ENCODE measurements at regions not wholly inside any gene's neighbourhood (a gene's known extent, or its start where the extent isn't known, plus 50 kb on each side); places are given as distances from the start of the nearest gene placed in this dataset.

- H4K20me1 ChIP-seq (ENCODE audit: low read length) = no peaks in the 10 kb centered on the region
- 0 out of 2 replicates have a peak, but pooled peaks cover 4% of the 10 kb centered on the region for H3K9me3 ChIP-seq (ENCODE audit: low read length)
- ChIA-PET CTCF (no interaction called here), POLR2A (ENCODE audit: unreplicated experiment) (no interaction called here)
- H3K4me3 ChIP-seq (ENCODE audit: low read length) = no peak overlapping the region
- H3K27me3 ChIP-seq (ENCODE audit: low read length) = no peaks in the 10 kb centered on the region
- intact Hi-C loops (cut with micrococcal nuclease) = no loop called here
- no peak for ATAC-seq
- TF ChIP-seq EZH2 (IDR thresholded peaks at IDR 0.05; ENCODE audit: low read length, unreplicated experiment) (no peak), EZH2phosphoT487 (IDR thresholded peaks at IDR 0.05; ENCODE audit: borderline replicate concordance, low read length) (no peak)
- TF ChIP-seq, protein P1, sequence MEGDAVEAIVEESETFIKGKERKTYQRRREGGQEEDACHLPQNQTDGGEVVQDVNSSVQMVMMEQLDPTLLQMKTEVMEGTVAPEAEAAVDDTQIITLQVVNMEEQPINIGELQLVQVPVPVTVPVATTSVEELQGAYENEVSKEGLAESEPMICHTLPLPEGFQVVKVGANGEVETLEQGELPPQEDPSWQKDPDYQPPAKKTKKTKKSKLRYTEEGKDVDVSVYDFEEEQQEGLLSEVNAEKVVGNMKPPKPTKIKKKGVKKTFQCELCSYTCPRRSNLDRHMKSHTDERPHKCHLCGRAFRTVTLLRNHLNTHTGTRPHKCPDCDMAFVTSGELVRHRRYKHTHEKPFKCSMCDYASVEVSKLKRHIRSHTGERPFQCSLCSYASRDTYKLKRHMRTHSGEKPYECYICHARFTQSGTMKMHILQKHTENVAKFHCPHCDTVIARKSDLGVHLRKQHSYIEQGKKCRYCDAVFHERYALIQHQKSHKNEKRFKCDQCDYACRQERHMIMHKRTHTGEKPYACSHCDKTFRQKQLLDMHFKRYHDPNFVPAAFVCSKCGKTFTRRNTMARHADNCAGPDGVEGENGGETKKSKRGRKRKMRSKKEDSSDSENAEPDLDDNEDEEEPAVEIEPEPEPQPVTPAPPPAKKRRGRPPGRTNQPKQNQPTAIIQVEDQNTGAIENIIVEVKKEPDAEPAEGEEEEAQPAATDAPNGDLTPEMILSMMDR (conservative IDR thresholded peaks at IDR 0.05; ENCODE audit: low read depth, low read length) = no peak
- H3K4me2 ChIP-seq (ENCODE audit: low read length) = no peak overlapping the region
- no peak overlapping the region for H2AFZ ChIP-seq (ENCODE audit: low read length)
- no peaks in the 10 kb centered on the region for H3K9me2 ChIP-seq (replicated peaks; ENCODE audit: low read length)
- BruUV-seq (replicated peaks) = no TSS peak
- no peaks in the 10 kb centered on the region for H3K4me1 ChIP-seq (ENCODE audit: insufficient read depth, low read length)
- no peak overlapping the region for H3K9ac ChIP-seq (ENCODE audit: low read length)
- no peaks in the 10 kb centered on the region for H3K36me3 ChIP-seq (ENCODE audit: low read depth, low read length)
- no peaks in the 10 kb centered on the region for H3K79me2 ChIP-seq (ENCODE audit: low read length)
- no peaks in the 10 kb centered on the region for H3F3A ChIP-seq (ENCODE audit: low read length, unreplicated experiment)
- no peak overlapping the region for H3K27ac ChIP-seq (ENCODE audit: low read length)
- no peak for DNase-seq
Measured at GRCh38 chr12:125742413-125742812, 677.2 kb downstream of the AACS start.

- H3K79me2 ChIP-seq (ENCODE audit: low read length) = no peaks in the 10 kb centered on the region
- H2AFZ ChIP-seq (ENCODE audit: low read length) = no peak overlapping the region
- no TSS peak for BruUV-seq (replicated peaks)
- CTCF ChIA-PET = no interaction called here
- DNase-seq (no peak), ATAC-seq (no peak)
- no peaks in the 10 kb centered on the region for H3F3A ChIP-seq (ENCODE audit: low read length, unreplicated experiment)
- H3K9me2 ChIP-seq (replicated peaks; ENCODE audit: low read length) = no peaks in the 10 kb centered on the region
- H3K4me2 ChIP-seq (ENCODE audit: low read length) = no peak overlapping the region
- H3K27ac ChIP-seq (ENCODE audit: low read length) = no peak overlapping the region
- TF ChIP-seq, protein P1 (conservative IDR thresholded peaks at IDR 0.05; ENCODE audit: low read depth, low read length) = no peak
- TF ChIP-seq EZH2 (IDR thresholded peaks at IDR 0.05; ENCODE audit: low read length, unreplicated experiment) = no peak
- no peak for TF ChIP-seq EZH2phosphoT487 (IDR thresholded peaks at IDR 0.05; ENCODE audit: borderline replicate concordance, low read length)
- POLR2A ChIA-PET (ENCODE audit: unreplicated experiment) = no interaction called here
- no peaks in the 10 kb centered on the region for H3K9me3 ChIP-seq (ENCODE audit: low read length)
- intact Hi-C loops (cut with micrococcal nuclease) = no loop called here
- no peaks in the 10 kb centered on the region for H3K27me3 ChIP-seq (ENCODE audit: low read length)
- H3K4me1 ChIP-seq (ENCODE audit: insufficient read depth, low read length) = no peaks in the 10 kb centered on the region
- no peak overlapping the region for H3K4me3 ChIP-seq (ENCODE audit: low read length)
- no peaks in the 10 kb centered on the region for H4K20me1 ChIP-seq (ENCODE audit: low read length)
- no peak overlapping the region for H3K9ac ChIP-seq (ENCODE audit: low read length)
- H3K36me3 ChIP-seq (ENCODE audit: low read depth, low read length) = no peaks in the 10 kb centered on the region
Measured at GRCh38 chr12:125744201-125744600, 679.0 kb downstream of the AACS start.

DNA sequence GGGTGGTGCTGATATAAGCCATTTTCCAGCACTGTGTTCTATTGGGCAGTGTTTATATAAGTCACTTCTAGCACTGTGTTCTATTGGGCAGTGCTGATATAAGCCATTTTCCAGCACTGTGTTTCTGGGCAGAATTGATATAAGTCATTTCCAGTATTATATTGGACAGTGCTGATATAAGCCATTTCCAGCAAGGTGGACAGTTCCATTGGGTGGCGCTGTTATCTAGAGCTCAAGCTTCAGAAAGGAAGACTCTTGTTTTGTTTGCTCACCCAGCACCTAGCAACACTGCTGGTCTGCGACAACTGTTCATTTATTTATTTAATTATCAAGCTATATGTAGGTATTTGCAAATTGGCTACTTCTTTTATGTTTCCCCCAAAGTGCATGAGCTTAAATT is 690.3 kb downstream of the AACS start:
- Histone ChIP-seq H3K79me2 (ENCODE audit: low read length) (no peaks in the 10 kb centered on the region), H2AFZ (ENCODE audit: low read length) (no peak overlapping the region), H3K27ac (ENCODE audit: low read length) (no peak overlapping the region), H3K27me3 (ENCODE audit: low read length) (no peaks in the 10 kb centered on the region), H3K9me3 (ENCODE audit: low read length) (no peaks in the 10 kb centered on the region; the same call in 1 of the 2 replicates), H3K4me3 (ENCODE audit: low read length) (no peak overlapping the region), H3K9ac (ENCODE audit: low read length) (no peak overlapping the region), H3K4me2 (ENCODE audit: low read length) (no peak overlapping the region), H3F3A (ENCODE audit: low read length, unreplicated experiment) (no peaks in the 10 kb centered on the region), H4K20me1 (ENCODE audit: low read length) (no peaks in the 10 kb centered on the region), H3K9me2 (replicated peaks; ENCODE audit: low read length) (no peaks in the 10 kb centered on the region), H3K36me3 (ENCODE audit: low read depth, low read length) (no peaks in the 10 kb centered on the region), H3K4me1 (ENCODE audit: insufficient read depth, low read length) (no peaks in the 10 kb centered on the region)
- intact Hi-C loops (cut with micrococcal nuclease) = no loop called here
- no TSS peak for BruUV-seq (replicated peaks)
- no peak for ATAC-seq
- CTCF ChIA-PET = no interaction called here
- TF ChIP-seq EZH2phosphoT487 (IDR thresholded peaks at IDR 0.05; ENCODE audit: borderline replicate concordance, low read length) (no peak), EZH2 (IDR thresholded peaks at IDR 0.05; ENCODE audit: low read length, unreplicated experiment) (no peak)
- TF ChIP-seq, protein P1 (conservative IDR thresholded peaks at IDR 0.05; ENCODE audit: low read depth, low read length) = no peak
- DNase-seq = no peak
- POLR2A ChIA-PET (ENCODE audit: unreplicated experiment) = no interaction called here

Data from PC-3 (cell line).